AG09319 (cell line): ENCODE measurements at regions not wholly inside any gene's neighbourhood (a gene's known extent, or its start where the extent isn't known, plus 50 kb on each side); places are given as distances from the start of the nearest gene placed in this dataset.

Source experiments
- DNase-seq: peaks from one replicate; pipeline ENCODE4 v3.0.0-alpha.2; 2010; ENCODE audit warnings: low read depth; ENCODE audit errors: extremely low read depth
- CTCF ChIP-seq: IDR thresholded peaks from 2 replicates; pipeline ENCODE4 v1.5.1; 2011; ENCODE audit warnings: low read depth, mild to moderate bottlenecking, inconsistent platforms, low read length, moderate library complexity

DNA sequence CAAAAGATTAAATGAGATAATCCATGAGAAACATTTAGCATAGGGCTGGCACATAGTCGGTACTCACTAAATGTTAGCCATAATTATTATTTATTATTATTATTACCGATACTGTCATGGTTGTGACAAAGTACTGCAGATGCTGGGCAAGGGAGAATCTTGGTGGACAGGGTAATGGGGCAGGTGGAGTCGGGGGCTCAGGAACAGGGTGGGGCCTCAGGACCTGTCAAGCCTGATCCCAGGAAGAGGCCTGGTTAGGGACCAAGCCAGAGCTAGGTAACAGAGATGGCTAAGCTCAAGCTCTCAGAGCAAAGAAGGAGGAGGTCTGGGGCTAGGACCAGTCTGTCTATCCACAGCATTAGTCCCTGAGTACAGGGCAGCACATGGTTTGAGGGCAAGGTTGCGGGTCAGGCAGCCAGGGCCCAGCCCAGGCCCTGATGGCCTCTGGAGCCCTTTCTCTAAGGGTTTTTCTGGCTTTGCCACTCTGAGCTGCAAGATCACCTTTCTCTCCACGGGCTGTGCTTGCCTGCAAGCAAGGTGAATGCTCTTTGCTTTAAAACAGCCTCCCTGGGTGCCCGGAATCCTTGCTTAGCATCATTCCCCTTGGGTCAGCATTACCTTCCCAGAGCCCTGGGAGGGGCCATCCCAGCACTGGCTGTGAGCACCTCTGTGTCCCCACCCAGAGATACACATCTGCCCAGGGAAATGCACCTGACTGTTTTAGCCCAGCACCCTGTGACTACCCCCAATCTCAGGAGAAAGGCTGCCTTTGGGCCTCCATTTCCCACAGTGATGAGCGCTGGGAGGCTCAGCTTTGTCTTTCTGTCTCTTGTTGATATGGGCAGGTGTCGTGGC is 572.0 kb downstream of the PTPRU start:
- no peak for DNase-seq
- TF ChIP-seq CTCF, result no peak

GRCh38 chr1:29807689-29808088 is 571.4 kb downstream of the PTPRU start:
- DNase-seq, result no peak
- TF ChIP-seq CTCF, result no peak

DNA sequence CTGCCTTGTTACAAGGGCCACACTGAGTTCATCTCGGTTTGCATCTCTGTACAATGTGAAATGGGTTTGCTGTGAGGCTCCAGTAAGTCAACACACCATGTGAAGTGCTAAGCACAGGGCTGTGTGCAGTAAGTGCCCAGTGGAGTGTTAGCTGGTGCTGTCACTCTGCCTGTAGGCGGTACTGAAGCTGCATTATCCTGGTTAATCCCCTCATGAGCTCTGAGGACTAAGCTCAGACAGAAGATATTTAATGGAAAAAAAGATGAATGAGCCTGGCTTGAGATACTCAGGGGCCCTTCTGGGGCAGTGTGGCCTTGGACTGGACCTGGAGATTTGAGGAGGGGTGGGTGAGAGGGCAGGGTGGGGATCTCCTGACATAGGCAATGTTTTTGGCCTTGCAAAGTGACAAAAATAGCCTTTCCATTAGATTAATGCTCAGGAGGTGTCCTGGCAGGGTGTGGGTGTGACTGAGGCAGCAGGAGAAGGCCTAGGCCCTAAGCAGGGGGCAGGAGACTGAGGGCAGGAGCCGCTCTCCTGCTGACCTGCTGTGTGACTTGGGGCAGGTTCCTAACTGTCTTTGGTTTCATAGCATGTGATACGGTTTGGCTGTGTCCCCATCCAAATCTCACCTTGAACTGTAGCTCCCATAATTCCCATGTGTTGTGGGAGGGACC is 570.5 kb downstream of the PTPRU start:
- no peak for DNase-seq

DNA sequence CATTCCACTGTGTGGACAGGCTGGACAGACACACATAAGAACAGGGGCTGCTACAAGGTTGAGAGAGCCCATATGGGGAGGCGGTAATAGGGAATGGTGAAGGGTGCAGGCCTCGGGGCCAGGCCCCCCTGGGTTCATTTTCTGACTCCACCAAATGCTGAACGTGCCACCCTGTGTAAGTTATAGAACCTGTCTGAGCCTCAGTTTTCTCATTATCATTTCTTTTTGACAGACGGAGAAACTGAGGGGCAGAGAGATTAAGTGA is 569.5 kb downstream of the PTPRU start:
- no peak for TF ChIP-seq CTCF

More for the DNA sequence above, 570.5 kb downstream of the PTPRU start:
- no peak for TF ChIP-seq CTCF

GRCh38 chr1:29805122-29805895 is 569.0 kb downstream of the PTPRU start:
- no peak for TF ChIP-seq CTCF
- DNase-seq, result no peak

More for the DNA sequence above, 569.5 kb downstream of the PTPRU start:
- no peak for DNase-seq

DNA sequence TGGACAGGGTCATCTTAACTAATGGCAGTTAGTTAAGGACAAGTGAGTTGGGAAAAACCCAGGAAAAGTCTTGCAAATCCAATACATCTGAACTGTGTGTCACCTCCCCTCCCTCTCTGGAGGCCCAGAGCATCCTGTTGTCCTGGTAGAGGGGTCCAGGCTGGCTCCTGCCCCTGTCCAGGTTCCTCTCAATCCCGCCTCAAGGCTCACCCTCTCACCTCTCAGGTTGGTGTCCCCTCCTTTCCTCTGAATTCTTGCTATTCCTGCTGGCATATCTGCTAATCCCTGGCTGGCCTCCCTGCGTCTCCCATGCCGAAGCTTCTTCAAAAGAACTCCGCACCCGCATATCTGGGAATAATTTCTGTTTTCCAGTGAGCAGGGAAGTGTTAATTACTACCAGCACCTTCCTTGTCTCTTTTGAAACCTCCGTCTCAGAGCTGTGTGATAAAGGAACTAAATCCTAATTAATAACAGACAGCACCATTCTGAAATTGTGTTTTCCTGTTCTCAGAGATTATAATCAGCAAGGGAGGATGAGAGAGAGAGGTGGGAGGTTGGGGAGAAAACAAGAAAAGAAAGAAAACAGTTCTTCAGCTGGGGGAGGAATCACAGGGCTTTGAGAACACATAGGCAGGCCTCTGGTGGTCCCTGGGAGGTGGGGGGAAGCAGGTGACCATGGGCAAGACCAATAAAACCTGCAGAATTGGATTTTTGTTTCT is 568.0 kb downstream of the PTPRU start:
- DNase-seq, result no peak
- no peak for TF ChIP-seq CTCF

DNA sequence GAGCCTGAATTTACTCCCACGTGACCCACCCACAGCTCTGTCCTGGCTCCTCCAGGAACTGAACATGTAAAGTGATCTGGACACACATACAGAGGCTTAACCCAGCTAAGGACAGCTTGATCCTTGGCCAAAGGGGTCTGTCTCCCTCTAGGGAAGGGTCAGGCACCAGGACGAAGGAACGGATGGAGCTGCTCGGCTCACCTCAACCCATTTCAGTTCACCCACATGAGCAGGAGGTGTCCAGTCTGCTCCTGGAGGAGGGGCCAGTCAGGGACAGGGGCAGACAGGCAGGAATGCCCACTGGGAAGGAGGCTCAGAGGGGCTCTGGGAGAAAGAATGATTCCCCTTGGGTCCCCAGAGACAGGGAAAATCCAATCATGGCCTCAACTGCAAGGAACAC is 567.2 kb downstream of the PTPRU start:
- no peak for DNase-seq
- TF ChIP-seq CTCF, result no peak
